Gastrocnemius medialis (tissue), 4 donors: ENCODE measurements at regions not wholly inside any gene's neighbourhood (a gene's known extent, or its start where the extent isn't known, plus 50 kb on each side); places are given as distances from the start of the nearest gene placed in this dataset.

ENCODE experiments used
- POLR2A ChIP-seq, 2 donors: fragments of 450-650 bp; IDR thresholded peaks; one replicate each; pipeline ENCODE4 v1.6.1; 2017; ENCODE audit warnings: antibody characterized with exemption in 2 of 2, mild to moderate bottlenecking in 2 of 2, moderate library complexity in 2 of 2
- TF ChIP-seq, protein P1 (sequence below), 5 experiments: fragments of 450-650 bp in 3 of 5; fragments of 200-600 bp in 2 of 5; sonication (generic) in 2 of 5; IDR thresholded peaks in 4 of 5; conservative IDR thresholded peaks in 1 of 5; 1 replicate in 4 of 5; 2 replicates in 1 of 5; pipeline ENCODE4 v1.5.1; 2016 to 2019; ENCODE audit warnings: antibody characterized with exemption in 5 of 5, mild to moderate bottlenecking in 3 of 5, moderate library complexity in 3 of 5

DNA sequence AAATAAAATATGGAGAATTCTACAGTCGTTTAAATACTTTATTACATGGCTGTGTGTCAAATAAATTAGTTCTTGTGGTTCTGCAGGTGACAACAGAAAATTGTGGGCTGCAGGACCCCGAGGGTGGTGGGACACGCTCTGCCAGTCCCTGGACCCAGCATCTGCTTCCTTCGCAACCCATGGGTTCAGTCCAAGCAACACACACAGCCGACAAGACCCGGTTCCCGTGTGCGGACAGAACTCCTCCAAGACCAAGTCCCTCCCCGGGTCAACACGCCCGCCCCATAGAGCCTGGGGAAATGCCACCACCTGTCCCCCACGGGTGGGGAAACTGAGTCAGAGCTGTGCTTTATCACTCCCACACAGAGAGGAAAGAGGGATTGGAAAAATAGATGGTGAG lies 238.9 kb downstream of the BRD1 start:
- TF ChIP-seq POLR2A (IDR thresholded peaks at IDR 0.05), result no peak
- TF ChIP-seq, protein P1, sequence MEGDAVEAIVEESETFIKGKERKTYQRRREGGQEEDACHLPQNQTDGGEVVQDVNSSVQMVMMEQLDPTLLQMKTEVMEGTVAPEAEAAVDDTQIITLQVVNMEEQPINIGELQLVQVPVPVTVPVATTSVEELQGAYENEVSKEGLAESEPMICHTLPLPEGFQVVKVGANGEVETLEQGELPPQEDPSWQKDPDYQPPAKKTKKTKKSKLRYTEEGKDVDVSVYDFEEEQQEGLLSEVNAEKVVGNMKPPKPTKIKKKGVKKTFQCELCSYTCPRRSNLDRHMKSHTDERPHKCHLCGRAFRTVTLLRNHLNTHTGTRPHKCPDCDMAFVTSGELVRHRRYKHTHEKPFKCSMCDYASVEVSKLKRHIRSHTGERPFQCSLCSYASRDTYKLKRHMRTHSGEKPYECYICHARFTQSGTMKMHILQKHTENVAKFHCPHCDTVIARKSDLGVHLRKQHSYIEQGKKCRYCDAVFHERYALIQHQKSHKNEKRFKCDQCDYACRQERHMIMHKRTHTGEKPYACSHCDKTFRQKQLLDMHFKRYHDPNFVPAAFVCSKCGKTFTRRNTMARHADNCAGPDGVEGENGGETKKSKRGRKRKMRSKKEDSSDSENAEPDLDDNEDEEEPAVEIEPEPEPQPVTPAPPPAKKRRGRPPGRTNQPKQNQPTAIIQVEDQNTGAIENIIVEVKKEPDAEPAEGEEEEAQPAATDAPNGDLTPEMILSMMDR (IDR thresholded peaks at IDR 0.05 in 4 of 5, conservative IDR thresholded peaks at IDR 0.05 in 1 of 5), result no peak
